ENCODE measurements at regions not wholly inside any gene's neighbourhood (a gene's known extent, or its start where the extent isn't known, plus 50 kb on each side); places are given as distances from the start of the nearest gene placed in this dataset.
"Not testable (repeated sequence)": the region's sequence is repeated elsewhere in the genome, so short reads cannot be mapped to it uniquely, and the experiment has no call there.

DNA sequence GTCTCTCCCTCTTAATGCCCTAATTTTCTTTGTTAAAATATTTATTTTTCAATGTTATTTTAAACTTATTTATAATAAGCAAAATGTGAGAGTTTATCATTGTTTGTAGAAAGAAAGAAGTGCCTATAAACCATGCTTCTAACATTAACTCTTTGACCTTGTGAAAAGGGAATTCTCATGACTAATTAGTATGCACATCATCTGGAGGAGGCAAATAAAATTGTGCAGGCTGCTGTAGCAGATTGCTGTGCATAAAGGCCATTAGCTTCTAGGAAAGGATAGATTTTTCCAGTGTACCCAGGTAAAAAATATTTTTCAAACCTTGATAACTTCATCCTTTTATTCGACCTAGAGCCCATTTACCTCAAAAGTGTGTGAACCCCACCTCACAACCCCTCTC, 84.6 kb upstream of the GUCY1A1 start:
- no peak for DNase-seq (ENCODE audit: low read depth)
- no peak overlapping the region for H3K4me3 ChIP-seq (ENCODE audit: low read length)
- TF ChIP-seq, protein P1, sequence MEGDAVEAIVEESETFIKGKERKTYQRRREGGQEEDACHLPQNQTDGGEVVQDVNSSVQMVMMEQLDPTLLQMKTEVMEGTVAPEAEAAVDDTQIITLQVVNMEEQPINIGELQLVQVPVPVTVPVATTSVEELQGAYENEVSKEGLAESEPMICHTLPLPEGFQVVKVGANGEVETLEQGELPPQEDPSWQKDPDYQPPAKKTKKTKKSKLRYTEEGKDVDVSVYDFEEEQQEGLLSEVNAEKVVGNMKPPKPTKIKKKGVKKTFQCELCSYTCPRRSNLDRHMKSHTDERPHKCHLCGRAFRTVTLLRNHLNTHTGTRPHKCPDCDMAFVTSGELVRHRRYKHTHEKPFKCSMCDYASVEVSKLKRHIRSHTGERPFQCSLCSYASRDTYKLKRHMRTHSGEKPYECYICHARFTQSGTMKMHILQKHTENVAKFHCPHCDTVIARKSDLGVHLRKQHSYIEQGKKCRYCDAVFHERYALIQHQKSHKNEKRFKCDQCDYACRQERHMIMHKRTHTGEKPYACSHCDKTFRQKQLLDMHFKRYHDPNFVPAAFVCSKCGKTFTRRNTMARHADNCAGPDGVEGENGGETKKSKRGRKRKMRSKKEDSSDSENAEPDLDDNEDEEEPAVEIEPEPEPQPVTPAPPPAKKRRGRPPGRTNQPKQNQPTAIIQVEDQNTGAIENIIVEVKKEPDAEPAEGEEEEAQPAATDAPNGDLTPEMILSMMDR (conservative IDR thresholded peaks at IDR 0.05; ENCODE audit: low read length), result no peak

DNA sequence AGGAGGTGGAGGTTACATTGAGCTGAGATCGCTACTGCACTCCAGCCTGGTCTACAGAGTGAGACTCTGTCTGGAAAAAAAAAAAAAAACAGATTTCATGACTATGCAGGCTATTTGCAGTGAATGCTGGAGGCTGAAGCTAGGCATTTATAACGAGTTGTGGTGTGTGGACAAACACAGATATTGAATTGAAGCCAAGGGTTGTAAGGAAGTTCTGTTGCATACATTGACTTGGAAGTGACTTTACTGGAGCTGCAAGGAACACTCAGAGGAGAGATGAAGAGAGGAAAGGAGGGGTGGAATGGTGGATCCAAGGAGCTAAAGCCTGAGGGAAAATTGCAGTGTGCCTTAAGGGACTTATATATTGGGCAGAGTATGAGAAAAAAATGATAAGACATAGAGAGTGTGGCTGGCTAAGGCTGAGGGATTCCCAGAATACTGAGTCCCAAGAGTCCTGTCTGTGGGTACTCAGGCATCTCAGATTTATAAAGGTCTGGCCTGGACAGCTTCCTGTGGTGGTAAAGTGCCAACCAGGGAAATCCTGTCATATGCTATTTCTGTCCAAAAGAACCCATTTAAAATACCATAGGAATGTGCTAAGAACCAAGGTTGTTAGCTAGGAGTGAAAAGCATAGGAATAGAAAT, 87.8 kb upstream of the GUCY1A1 start:
- peak; percentile 79 for DNase-seq (ENCODE audit: low read depth)
- TF ChIP-seq, protein P1 (conservative IDR thresholded peaks at IDR 0.05; ENCODE audit: low read length), result no peak
- H3K4me3 ChIP-seq (ENCODE audit: low read length), result no peak overlapping the region

DNA sequence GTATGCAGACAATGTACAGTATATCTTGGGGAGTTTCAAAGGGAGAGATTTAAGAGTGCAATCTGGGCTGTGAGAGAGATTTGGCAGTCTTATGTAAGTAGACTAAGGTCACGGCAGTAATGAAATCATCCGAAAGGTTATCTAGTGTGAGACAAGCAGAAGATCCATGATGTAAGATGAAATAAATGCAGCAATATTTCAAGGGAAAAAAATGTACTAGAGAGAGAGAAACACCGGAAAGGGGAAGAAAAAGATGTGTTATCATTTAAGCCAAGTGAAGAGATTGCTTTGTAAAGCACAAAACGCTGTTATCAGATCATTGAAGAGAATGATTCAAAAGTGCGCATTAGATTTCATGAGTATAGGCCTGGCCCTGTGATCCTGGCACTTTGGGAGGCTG, 88.4 kb upstream of the GUCY1A1 start:
- DNase-seq (ENCODE audit: low read depth), result no peak
- no peak overlapping the region for H3K4me3 ChIP-seq (ENCODE audit: low read length)
- TF ChIP-seq, protein P1 (conservative IDR thresholded peaks at IDR 0.05; ENCODE audit: low read length), result no peak

DNA sequence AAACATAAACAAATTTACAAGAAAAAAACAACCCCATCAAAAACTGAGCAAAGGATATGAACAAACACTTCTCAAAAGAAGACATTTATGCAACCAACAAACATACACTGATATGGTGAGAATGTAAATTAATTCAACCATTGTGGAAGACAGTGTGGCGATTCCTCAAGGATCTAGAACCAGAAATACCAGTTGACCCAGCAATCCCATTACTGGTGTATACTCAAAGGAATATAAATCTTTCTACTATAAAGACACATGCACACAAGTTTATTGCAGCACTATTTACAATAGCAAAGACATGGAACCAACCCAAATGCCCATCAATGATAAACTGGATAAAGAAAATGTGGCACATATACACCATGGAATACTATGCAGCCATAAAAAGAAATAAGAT, 92.3 kb upstream of the GUCY1A1 start:
- H3K4me3 ChIP-seq (ENCODE audit: low read length); DNase-seq (ENCODE audit: low read depth): not testable (repeated sequence)

DNA sequence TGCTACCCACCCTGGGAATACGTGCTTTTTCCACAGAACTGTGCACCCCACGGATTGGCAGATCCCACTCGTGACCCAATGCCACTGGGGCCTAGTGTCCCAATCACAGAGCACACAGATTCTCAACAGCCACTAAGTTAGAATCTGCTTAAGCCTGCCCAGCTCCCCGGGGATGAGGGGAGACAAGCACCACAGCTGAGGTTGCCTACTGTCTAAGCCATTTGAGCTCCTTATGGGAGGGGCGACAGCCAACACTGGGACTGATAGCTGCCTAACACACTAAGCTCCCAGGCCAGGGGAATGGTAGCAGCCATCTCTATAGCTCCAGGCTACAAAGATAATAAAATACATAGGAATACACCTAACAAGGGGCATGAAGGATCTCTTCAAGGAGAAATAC, 93.5 kb upstream of the GUCY1A1 start:
- TF ChIP-seq, protein P1 (conservative IDR thresholded peaks at IDR 0.05; ENCODE audit: low read length), result no peak
- DNase-seq (ENCODE audit: low read depth), result no peak

DNA sequence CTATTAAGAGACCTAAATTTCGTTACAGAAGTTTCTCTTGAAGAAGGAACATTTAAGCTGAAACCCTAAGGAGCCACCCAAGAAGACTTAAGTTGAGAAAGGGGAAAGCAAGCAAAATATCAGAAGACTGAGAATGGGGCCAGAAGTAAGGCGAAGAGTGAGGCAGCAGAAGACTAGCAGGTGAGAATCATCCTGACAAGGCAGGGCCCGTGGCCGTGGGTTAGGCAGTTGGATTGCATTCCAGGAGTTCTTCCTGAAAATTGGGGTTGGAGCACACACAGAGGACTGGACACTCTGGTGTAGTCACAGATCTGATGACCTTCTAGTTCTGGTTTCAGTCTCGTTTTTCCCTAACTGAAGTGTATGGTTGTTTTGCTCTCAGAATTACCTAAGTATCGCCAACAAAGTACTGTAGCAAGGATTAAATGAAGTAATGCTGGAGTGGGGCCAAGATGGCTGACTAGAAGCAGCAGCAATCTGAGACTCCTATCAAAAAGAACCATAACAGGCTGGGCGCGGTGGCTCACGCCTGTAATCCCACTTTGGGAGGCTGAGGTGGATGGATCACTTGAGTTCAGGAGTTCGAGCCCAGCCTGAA, 94.4 kb upstream of the GUCY1A1 start:
- TF ChIP-seq, protein P1 (conservative IDR thresholded peaks at IDR 0.05; ENCODE audit: low read length), result no peak
- H3K4me3 ChIP-seq (ENCODE audit: low read length), result no peak overlapping the region
- DNase-seq (ENCODE audit: low read depth), result no peak

More for the DNA sequence above, 93.5 kb upstream of the GUCY1A1 start:
- no peak overlapping the region for H3K4me3 ChIP-seq (ENCODE audit: low read length)

DNA sequence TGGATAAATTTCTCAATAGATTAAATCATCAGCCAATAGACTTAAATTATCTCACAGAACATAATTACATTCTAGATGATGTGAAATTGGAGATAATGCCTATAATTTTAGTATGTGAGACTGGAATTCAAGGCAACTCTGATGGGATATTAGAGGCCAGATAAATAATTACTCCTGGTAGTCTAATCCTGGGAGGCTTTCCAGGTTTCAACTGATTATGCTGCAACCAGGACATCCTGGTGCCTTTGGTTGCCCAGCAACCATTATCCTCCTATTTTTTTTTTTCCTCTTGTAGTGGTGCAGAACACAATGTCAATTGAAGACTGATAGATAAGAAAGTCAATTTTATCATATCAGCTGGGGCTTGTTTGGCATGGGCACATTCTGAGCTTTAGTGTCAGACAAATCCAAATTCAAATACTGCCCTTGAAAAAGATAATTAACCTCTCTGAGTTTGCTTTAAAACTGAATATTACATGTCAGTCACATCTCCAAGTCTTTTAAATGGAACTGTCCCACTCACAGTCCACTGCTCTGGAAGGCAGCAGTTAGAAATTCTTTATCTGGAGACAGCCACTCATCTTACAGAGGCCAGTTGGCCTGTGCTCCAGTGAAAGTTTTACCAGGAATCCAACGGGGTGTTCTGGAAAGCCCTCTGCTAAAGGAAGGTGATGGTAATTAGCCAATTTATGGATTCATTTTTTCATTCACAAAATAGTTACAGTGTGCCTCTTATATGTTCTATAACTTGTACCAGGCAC, 95.3 kb upstream of the GUCY1A1 start:
- DNase-seq (ENCODE audit: low read depth), result no peak
- TF ChIP-seq, protein P1 (conservative IDR thresholded peaks at IDR 0.05; ENCODE audit: low read length), result no peak
- H3K4me3 ChIP-seq (ENCODE audit: low read length), result no peak overlapping the region
